PC-9 (cell line): ENCODE measurements at regions not wholly inside any gene's neighbourhood (a gene's known extent, or its start where the extent isn't known, plus 50 kb on each side); places are given as distances from the start of the nearest gene placed in this dataset.

Experiments used
- CTCF ChIP-seq: fragments of 200-600 bp; sonication (generic); conservative IDR thresholded peaks from 2 replicates; pipeline ENCODE4 v1.6.1; 2017; ENCODE audit warnings: mixed run types, antibody characterized with exemption, mild to moderate bottlenecking, moderate library complexity
- EZH2 ChIP-seq: fragments of 200-600 bp; sonication (generic); IDR thresholded peaks from 2 replicates; pipeline ENCODE4 v1.8.0; 2017; ENCODE audit warnings: antibody characterized with exemption, low read depth

GRCh38 chr5:35356725-35357124, 126.4 kb upstream of the PRLR start:
- TF ChIP-seq CTCF (no peak), EZH2 (no peak)
